ENCODE measurements at regions not wholly inside any gene's neighbourhood (a gene's known extent, or its start where the extent isn't known, plus 50 kb on each side); places are given as distances from the start of the nearest gene placed in this dataset.
"Not testable (repeated sequence)": the region's sequence is repeated elsewhere in the genome, so short reads cannot be mapped to it uniquely, and the experiment has no call there.

- peak in 1 of 14 donors; percentile 21 for DNase-seq
These were observed 1028.4 kb upstream of the INTU start for GRCh38 chr4:126604268-126604867.

GRCh38 chr4:126610933-126611332 is 1021.8 kb upstream of the INTU start:
- DNase-seq = no peak

- DNase-seq = no peak
These were observed 1020.9 kb upstream of the INTU start for GRCh38 chr4:126611900-126612299.

- no peak for DNase-seq
These were observed 1018.4 kb upstream of the INTU start for GRCh38 chr4:126614356-126614855.

- no peak for DNase-seq
These were observed 1016.0 kb upstream of the INTU start for GRCh38 chr4:126616795-126617194.

- DNase-seq = no peak
These were observed 1005.5 kb upstream of the INTU start for GRCh38 chr4:126627255-126627654.

GRCh38 chr4:126628933-126629332 is 1003.8 kb upstream of the INTU start:
- no peak for DNase-seq

GRCh38 chr4:126630230-126630629 is 1002.5 kb upstream of the INTU start:
- DNase-seq = no peak

GRCh38 chr4:126633306-126633705 is 999.5 kb upstream of the INTU start:
- DNase-seq = no peak

- DNase-seq = no peak
These were observed 995.1 kb upstream of the INTU start for GRCh38 chr4:126637706-126638105.

- no peak for DNase-seq
These were observed 985.4 kb upstream of the INTU start for GRCh38 chr4:126647320-126647719.

GRCh38 chr4:126647756-126648397 is 984.9 kb upstream of the INTU start:
- DNase-seq = no peak

GRCh38 chr4:126658411-126658810 is 974.3 kb upstream of the INTU start:
- DNase-seq = no peak

GRCh38 chr4:126661194-126661593 is 971.6 kb upstream of the INTU start:
- no peak for DNase-seq

- DNase-seq = no peak
These were observed 967.9 kb upstream of the INTU start for GRCh38 chr4:126664839-126665238.

GRCh38 chr4:126670038-126670437 is 962.7 kb upstream of the INTU start:
- not testable (repeated sequence) for DNase-seq

GRCh38 chr4:126678618-126679017 is 954.1 kb upstream of the INTU start:
- DNase-seq = no peak

- no peak for DNase-seq
These were observed 953.5 kb upstream of the INTU start for GRCh38 chr4:126679303-126679702.

GRCh38 chr4:126682250-126682649 is 950.5 kb upstream of the INTU start:
- no peak for DNase-seq

GRCh38 chr4:126686491-126686890 is 946.3 kb upstream of the INTU start:
- no peak for DNase-seq

- DNase-seq = no peak
These were observed 945.0 kb upstream of the INTU start for GRCh38 chr4:126687655-126688358.

GRCh38 chr4:126691797-126692196 is 941.0 kb upstream of the INTU start:
- DNase-seq = no peak

GRCh38 chr4:126697748-126698147 is 935.0 kb upstream of the INTU start:
- DNase-seq = no peak

GRCh38 chr4:126698224-126698623 is 934.5 kb upstream of the INTU start:
- no peak for DNase-seq

All from C1 segment of cervical spinal cord (tissue), 14 donors.